OCI-LY3 (cell line): ENCODE measurements at regions not wholly inside any gene's neighbourhood (a gene's known extent, or its start where the extent isn't known, plus 50 kb on each side); places are given as distances from the start of the nearest gene placed in this dataset.

Experiments
- EZH2phosphoT487 ChIP-seq: fragments of 200-600 bp; shearing (Covaris generic); IDR thresholded peaks from 2 replicates; pipeline ENCODE4 v1.6.1; 2018; ENCODE audit warnings: antibody characterized with exemption, mixed run types, low read depth
- TF ChIP-seq, protein P1 (sequence below): fragments of 200-600, 300-600 bp; sonication (generic); IDR thresholded peaks from 2 replicates; pipeline ENCODE4 v1.5.1; 2014; ENCODE audit warnings: antibody characterized with exemption, low read length, low read depth

DNA sequence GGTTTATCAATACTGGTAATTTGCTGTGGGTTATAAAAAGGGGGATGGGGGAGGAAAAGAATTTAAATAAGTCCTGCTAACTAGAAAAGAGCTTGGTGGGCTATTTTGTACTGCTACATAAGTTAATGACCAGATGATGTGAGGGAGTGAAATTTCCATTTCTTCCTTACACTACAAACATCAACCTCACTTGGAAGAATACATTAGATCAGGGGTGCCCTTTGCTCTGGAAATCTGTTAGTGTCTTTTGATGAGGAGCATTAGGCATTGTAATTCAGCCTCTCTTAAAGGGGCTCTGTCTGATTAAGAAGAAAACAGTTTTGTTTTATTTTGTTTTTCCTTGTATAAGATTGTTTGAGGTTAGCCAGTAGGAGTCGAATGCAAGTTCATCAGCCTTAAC is 576.4 kb upstream of the TBL1XR1 start:
- no peak for TF ChIP-seq EZH2phosphoT487
- TF ChIP-seq, protein P1, sequence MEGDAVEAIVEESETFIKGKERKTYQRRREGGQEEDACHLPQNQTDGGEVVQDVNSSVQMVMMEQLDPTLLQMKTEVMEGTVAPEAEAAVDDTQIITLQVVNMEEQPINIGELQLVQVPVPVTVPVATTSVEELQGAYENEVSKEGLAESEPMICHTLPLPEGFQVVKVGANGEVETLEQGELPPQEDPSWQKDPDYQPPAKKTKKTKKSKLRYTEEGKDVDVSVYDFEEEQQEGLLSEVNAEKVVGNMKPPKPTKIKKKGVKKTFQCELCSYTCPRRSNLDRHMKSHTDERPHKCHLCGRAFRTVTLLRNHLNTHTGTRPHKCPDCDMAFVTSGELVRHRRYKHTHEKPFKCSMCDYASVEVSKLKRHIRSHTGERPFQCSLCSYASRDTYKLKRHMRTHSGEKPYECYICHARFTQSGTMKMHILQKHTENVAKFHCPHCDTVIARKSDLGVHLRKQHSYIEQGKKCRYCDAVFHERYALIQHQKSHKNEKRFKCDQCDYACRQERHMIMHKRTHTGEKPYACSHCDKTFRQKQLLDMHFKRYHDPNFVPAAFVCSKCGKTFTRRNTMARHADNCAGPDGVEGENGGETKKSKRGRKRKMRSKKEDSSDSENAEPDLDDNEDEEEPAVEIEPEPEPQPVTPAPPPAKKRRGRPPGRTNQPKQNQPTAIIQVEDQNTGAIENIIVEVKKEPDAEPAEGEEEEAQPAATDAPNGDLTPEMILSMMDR, result no peak
